NCI-H748 (cell line): ENCODE measurements at regions not wholly inside any gene's neighbourhood (a gene's known extent, or its start where the extent isn't known, plus 50 kb on each side); places are given as distances from the start of the nearest gene placed in this dataset.

Source experiments
- DNase-seq: peaks from one replicate; lab custom pipeline; 2025; ENCODE audit not compliant: unreplicated experiment; lab: John Stamatoyannopoulos, UW

- DNase-seq: no peak
Observed at GRCh38 chr9:135415586-135415985, 64.0 kb upstream of the PPP1R26 start.

DNA sequence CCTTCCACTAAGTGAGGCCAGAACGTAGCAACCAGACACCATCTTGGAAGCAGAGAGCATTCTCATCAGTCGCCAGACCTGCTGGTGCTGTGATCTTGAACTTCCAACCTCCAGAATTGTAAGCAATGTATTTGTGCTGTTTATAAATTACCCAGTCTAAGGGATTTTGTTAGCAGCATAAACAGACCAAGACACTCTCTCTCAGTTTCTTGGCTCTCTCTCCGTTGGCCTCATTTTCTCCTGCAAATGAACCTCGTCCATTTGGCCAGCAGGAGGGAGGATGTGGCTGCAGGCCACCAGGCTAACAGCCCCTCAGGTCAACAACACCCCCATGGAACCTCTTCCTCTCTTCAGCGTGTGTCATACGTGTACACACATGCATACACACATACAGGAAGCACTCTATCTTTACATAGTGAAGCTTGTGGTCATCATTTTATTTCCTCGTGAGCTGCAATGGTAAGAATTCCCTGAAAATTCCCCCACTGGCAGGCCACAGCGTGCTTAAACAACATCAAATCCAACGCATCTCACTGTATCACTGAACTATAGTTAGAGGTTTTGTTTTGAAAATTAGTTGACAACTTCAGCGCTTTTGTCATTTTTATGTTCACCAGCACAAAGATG lies 62.8 kb upstream of the PPP1R26 start:
- DNase-seq: no peak

DNA sequence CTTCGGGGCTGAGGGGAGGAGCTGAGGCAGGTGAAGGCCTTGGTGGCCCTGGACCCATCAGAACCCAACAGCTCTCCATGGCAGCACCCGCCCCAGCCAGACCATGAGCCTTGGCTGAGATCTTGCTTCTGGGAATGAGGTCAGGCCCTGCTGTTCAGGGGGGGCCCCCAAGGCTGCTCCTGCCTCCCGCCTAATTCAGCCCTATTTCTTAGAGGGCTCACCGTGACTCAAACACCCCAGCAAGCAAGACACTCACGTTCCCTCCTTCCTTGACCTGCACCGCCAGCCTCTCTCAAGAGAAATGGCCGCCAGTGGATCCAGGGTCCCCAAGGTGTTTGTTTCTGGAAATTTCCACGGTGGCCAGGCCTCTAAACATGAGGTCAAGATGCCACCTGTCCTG lies 61.4 kb upstream of the PPP1R26 start:
- DNase-seq: no peak

GRCh38 chr9:135419106-135419505 lies 60.5 kb upstream of the PPP1R26 start:
- DNase-seq: no peak

DNA sequence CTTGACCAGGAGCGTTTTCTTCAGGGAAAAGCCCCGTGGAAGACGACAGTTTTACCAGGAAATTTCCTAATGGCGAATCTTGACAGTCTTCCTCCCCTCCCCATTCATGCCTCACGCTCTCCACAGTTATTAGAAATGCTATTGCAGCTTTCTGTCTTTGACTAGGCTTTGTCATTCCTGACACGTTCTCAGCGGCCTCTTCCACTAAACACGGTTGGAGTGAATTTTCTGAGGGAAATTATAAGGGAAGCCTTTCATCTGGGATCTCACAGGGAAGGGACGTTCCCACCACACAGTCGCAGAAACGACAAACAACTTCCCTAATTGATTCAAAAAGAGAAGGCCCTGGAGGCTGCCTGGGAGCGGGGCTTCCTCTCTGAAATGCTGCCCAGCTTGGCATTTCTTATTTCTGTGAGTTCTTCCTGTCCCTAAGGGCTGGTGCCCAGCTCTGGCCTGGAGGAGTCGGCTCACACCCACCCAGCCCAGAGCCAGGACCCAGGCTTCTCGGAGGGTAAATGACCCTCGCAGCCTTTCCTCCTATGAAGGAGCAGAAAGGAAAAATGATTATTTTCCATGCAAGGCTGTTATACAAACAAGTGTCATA lies 57.1 kb upstream of the PPP1R26 start:
- DNase-seq: no peak

DNA sequence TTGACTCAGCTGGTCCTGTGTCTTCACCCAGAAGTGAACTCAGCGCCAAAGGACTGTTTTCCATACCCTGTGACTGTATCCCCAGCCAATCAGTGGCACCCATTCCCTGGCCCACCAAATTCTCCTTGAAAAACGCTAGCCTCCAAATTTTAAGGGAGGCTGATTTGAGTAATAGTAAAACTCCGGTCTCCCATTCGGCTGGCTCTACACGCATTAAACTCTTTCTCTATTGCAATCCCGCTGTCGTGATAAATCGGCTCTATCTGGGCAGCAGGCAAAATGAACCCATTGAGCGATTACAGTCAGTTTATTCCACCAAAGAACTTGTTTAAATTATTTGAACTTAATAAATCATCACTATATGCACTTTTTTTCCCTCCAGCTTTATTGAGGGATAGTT lies 55.9 kb upstream of the PPP1R26 start:
- DNase-seq: no peak
